KBM-7 (cell line): ENCODE measurements at regions not wholly inside any gene's neighbourhood (a gene's known extent, or its start where the extent isn't known, plus 50 kb on each side); places are given as distances from the start of the nearest gene placed in this dataset.
A peak's percentile ranks its signal among the peaks of the same experiment; 100 is the strongest.
"Not testable (repeated sequence)": the region's sequence is repeated elsewhere in the genome, so short reads cannot be mapped to it uniquely, and the experiment has no call there.

Experiments used
- DNase-seq: peaks from one replicate; pipeline ENCODE4 v3.0.0-alpha.2; 2015
- in situ Hi-C: fragments of 300-500 bp; cut with MboI; formaldehyde crosslinking; loops from 2 replicates; pipeline ENCODE4 v1.14.3; 2020; ENCODE audit warnings: low sequenced_read_pairs, low pct_unique_long_range_greater_than_20kb, mixed read lengths

DNA sequence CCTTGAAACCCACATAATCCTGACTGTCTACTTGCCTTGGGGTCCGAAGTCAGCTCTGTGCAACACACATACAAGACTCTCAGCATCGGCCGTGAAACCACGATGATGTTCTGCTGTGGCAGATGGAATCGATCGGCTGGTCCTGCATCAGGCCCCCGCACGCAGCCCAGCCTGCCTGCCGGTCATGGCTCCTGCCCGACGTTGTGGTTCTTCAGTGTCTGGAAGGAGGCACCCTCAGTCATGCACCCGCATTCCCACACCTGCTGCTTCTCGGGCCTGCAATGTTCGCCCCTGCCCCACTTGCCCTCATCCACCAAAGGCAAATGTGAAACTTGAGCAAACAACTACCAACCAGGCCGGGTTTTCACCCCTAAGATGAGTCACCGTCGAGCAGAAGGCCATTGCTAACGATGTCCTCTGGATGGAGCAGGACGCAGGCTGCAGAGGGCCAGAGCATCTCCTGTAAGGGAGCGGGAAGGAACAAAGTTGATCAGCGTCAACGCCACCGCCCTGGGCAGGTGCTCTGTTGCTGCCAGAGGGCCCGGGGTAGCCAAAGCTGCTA is 128.9 kb upstream of the PDE10A start:
- DNase-seq = no peak
- in situ Hi-C loops = no loop called here

DNA sequence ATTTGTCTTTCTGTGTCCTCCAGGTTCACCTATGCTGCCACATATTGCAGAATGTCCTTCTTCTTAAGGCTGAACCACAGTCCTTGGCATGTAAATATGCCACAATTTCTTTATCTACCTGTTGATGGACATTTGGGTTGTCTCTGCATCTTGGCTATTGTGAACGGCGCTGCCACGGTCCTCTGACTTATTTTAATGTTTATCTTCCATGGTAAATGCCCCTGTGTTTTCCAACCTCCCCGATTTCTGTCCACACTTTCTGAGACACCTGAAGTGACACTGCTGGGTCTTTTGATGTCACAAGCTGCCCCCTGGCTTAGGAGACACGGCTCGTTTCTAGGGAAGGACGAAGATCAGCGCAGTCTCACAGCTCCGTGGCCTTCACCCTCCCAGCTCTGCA is 128.3 kb upstream of the PDE10A start:
- in situ Hi-C loops = no loop called here
- no peak for DNase-seq

DNA sequence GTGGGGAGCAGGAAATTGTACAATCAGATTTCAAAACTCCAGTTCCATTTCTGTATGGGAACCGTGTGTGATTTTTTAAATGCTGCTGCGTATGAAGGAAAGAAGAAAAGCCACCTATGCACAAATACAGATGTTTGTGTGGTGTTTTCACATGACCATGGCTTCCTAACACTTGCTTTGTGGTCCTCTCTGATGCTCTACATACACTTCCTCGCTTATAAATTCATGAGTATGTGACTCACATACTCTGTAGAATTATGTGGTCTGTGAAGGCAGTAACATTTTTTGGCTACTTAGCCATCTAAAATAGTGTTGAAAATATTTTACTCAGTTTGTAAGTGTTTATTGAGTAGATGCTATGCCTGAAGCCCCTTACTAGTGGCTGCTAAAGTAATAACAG is 119.8 kb upstream of the PDE10A start:
- in situ Hi-C loops = no loop called here
- no peak for DNase-seq

DNA sequence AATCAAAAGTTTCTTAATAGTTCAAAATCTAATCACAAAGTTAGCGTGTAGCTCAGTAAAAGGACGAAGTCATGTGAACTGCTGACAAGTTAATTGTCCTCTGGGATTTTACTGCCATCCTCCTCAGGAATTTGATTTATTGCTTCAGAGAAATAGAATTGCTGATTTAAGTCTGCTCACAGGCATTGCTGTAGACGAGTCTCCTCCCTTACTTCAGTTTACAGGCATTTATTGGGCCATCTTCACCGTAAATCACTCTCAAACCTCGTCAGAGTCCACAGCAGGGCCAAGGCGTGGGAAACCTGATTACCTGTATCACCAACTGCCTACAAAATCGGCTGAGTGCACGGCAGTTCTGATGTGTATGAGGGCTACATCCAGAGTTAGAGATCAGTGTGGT is 119.1 kb upstream of the PDE10A start:
- in situ Hi-C loops = no loop called here
- no peak for DNase-seq

DNA sequence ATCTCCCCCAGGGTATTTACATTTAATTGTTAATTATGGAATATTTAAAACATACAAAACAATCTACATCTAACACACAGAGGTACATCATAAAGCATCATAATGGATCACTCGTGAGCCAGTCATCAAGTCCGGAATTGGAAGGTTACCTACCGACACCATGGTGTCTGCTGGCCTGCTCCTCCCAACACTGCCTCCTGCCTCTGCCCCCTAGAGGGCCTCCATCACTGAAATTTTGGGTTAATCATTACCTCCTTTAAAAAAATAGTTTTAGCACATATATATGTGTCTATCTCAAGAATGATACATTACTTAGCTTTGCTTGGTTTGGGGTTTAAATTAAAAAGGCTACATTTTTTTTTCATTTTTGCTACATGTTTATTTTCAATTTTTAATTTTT is 114.6 kb upstream of the PDE10A start:
- in situ Hi-C loops = no loop called here
- DNase-seq = no peak

DNA sequence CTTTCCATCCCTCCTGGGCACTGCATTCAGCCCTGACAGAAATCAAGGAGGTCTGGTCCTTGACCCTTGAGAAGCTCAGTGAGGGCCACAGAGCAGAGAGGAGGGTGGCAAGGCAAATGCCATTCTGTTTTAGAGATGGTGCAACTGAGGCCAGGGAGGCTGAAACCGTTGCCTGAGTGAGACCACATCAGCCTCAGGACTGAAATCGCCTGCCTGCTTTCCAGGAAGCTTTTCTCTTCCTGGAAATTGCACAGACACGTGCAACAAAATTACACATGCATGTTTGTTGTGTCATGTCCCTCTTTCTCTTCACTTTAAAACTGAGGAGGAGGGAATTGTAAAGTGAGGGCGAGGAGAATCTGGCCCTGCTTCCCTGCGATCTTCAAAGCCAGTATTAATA is 113.7 kb upstream of the PDE10A start:
- no peak for DNase-seq
- in situ Hi-C loops = no loop called here

DNA sequence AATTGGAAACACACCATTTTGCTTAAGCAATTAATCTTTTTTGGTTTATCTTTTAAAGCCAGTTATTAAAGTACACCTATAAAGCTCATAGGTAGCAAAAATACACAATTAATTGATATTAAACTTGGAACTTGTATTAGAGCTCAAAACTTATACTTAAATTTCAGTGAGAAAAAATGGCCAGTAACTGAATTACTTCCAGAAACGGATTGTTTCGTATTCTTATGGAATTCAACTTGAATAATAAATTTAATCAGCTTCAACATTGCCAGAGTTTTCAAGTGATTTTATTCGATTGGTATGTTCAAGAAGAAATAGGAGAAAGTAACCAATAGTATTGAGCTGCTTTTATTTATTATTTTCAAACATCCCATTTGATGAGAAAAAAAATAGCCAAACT is 112.7 kb upstream of the PDE10A start:
- in situ Hi-C loops = no loop called here
- DNase-seq = no peak

DNA sequence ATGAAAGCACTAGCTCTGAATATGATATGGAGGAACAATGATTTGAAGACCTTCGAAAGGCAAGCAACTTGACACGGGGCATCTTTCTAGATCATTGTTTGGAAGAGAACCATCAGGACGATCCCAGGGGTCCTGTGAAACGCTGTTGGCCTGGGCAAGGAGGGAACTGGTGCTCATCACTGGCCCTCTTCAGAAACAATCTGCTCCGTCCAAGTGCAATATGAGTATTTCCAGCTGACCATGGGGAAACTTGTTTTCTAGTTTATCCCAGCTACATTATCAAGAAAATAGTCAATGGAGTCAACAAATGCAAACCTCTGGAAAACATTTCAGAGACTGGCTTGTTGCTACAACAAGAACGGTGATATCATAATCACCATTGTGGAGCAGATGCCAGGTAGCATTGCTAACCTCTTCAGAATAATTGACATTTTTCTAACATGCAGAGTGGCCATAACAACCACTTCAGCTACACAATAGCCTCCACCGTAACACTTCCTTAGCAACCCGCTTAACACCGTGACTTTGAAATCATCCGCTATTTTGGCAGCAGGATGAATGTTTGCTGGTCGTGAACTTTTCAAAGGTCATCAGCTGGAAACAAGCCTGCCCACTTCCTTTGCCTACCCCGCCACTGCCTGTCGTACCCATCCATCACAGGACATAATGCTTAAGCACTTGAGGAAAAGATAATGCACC is 112.0 kb upstream of the PDE10A start:
- in situ Hi-C loops = no loop called here
- DNase-seq = peak; percentile 3

DNA sequence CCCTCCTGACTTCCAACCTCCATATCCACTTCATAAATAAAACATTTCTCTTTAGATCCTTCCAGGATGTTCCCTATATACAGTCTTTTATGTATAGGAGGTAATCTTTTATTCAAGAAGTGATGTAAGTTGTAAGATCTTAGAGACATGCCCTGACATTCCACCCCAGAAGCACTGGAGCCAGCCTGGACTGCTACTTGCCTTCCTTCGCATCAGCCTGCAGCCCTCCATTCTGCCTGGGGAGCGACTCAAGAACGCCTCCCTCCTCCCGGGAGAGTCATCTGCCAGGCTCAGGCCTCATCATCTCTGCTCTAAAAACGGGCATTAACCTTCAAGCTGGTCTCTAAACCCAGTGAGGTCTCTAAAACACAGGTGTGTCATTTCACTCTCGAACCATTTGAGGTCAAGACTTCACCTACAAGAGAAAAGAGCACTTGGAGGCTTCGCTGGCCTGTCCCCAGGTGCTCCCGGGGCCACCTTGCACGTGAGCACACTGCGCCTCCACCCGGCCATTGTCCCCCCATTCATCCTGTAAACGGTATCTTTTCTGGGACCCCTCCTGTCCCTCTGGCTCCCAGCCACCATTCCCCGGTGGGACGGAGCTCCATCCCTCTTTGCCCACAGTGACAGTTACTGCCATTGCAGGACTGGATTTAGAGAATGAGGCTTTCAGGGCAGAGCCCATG is 107.5 kb upstream of the PDE10A start:
- in situ Hi-C loops = no loop called here
- DNase-seq = no peak

DNA sequence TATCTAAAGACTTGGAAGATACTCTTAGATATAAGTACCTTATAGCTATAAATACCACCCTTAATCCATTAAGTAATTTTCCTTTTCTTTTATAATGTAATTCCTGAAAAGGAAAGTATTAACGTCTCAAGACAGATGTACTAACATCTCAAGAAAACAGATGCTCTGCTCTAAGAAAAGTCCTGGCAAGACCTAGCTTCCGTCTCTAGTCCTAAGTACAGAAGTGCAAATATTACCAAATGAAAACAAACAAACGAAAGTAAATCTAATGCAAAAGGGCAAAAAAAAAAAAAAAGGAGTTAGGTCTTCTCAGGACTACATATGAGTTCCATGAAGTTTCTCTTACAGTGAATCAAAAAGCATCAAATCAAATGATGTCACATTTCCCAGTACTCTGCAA is 106.8 kb upstream of the PDE10A start:
- in situ Hi-C loops = no loop called here

DNA sequence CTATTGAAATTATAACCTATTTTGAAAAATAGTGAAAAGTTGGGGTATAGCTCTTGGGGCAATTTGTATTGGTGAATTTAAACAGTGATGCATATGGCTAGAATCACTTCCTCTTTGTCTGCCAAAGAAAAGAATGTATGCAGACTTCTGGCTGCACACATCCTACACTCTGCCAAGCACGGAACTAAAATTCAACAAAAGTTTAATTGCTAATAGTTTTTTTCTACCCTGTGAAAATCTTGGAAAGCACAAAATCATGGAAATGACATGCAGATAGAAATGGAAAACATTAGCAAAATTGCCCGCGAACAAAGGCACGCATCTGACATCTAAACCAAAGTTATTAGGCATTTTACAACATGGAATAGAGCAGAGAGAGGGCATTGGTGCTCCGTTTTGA is 106.4 kb upstream of the PDE10A start:
- no peak for DNase-seq
- in situ Hi-C loops = no loop called here

More for the DNA sequence above, 106.8 kb upstream of the PDE10A start:
- no peak for DNase-seq

DNA sequence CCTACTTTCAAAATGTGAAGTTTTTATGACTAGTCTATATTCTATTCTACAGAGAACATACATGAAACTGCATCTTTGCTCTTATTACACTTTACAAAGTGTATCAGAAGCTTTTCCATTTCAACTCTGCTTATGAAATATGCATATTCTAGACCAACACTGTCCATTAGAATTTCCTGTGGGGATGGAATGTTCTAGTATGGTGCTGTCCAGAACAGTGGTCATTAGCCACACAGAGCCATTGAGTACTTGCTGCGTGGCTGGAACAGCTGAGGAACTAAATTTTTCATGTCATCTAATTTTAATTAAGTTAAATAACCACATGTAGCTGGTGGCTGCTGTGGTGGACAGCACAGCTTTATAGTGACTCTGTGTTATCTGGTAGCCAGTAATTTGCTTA is 105.9 kb upstream of the PDE10A start:
- in situ Hi-C loops = no loop called here
- DNase-seq = no peak

DNA sequence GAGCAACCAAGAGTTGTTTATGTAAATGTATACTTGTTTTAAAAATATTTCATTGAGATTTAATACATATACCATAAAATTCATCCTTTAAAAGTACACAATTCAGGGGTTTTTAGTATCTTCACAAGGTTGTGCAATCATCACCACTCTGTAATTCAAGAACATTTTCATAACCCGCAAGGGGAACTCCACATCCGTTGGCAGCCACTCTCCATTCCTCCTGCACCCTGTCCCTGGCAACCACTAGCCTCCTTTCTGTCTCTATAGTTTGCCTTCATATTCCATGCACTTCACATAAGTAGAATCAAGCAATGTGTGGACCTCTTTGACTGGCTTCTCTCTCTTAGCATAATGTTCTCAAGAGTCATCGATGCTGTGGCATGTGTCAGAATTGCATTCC is 104.2 kb upstream of the PDE10A start:
- DNase-seq = no peak
- in situ Hi-C loops = no loop called here

DNA sequence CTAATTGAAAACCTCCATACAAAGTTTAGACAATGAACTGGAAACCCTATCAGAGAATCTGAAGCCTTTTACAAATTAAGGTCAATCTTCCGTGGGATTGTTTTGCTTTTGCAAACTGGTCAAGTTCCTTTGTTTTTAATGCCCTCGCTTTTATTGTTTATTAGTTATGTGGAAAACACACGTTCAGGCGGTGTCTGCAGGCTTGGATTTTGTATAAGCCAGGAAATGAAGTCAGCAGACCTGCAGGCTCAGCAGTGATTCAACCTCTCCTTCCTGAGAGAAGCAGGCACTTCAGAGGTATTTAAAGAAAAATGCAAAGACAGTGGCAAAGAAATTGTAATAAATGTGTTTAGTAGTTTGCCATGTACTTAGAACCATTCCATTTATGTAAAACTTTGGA is 103.4 kb upstream of the PDE10A start:
- no peak for DNase-seq
- in situ Hi-C loops = no loop called here

DNA sequence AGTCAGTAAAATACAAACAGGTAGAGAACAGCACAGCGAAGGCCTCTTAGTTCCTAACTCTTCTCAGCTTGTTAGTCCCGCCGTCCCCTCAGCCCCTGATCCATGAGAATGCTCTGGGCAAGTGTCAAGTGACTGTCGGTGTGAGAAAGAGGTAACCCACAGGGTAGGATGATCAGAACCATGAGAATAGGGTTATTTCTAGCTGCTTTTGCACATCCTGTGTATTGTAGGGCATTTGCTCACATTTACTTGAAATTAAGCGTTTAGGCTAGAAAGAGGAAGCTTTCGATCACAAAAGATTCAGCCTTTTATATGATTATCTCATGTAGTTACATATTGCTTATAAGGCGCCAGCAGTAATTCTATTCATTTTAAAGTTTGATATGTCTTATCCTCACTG is 103.0 kb upstream of the PDE10A start:
- in situ Hi-C loops = no loop called here
- no peak for DNase-seq

DNA sequence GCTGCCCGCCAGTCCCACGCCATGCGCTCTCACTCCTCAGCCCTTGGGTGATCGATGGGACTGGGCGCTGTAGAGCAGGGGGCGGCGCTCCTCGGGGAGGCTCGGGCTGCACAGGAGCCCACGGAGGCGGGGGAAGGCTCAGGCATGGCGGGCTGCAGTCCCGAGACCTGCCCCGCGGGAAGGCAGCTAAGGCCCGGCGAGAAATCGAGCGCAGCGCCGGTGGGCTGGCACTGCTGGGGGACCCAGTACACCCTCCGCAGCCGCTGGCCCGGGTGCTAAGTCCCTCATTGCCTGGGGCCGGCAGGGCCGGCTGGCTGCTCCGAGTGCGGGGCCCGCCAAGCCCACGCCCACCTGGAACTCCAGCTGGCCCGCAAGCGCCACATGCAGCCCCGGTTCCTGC is 102.2 kb upstream of the PDE10A start:
- in situ Hi-C loops, DNase-seq: not testable (repeated sequence)

DNA sequence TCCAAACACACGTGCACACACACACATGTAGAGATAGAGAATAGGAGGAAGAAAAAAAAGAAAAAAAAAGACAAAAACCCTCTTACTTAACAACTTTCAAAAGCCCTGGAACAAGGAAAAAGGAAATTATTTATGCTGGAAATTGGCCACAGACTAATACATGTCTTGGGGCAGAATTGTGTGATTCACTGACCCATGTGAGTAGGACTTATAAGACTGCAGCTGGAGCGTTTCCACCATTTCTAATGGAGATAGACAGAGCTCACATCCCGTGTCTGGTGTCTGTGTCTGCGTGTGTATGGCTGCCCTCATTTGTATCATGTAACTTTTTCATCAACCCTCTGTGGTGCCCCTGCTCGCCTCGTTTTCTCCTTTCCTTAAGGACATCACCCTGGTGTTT is 99.8 kb upstream of the PDE10A start:
- DNase-seq = no peak
- in situ Hi-C loops = no loop called here

DNA sequence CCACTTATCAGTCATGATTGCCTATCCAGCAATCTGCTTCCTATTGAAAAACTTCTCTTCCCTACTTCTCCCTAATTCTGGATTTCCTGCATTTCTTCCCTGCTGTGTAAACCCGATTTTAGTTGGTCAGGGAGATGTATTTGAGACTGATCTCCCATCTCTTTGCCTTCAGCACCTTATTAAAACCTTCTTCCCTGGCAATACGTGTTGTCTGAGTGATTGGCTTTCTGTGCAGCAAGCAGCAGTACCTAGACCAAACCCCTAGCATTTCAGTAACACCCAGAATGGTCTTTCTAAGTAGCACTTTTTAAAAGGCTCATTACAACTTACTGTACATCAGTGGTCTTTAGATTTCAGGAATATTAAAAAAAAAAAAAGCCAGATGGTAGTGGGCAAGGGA is 99.1 kb upstream of the PDE10A start:
- DNase-seq = no peak
- in situ Hi-C loops = no loop called here

DNA sequence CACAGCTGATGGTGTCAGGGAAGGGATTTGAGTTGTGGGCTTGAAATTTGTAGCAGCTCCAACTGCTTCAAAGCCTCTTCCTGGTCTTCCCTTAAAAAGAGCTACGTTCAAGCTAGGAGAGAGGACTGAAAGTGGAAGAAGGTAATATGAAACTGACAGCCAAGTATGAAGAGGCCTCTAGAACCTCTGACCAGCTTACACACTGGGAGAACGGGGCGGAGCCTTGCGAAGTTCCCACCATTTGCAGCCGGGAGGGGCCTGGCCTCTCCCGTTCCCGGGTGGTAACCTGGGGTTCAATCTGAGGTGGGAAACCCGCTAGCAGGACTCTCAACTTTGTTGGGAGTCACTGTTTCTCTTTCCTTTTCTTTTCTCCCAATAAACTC is 97.8 kb upstream of the PDE10A start:
- DNase-seq = no peak
- in situ Hi-C loops = no loop called here

DNA sequence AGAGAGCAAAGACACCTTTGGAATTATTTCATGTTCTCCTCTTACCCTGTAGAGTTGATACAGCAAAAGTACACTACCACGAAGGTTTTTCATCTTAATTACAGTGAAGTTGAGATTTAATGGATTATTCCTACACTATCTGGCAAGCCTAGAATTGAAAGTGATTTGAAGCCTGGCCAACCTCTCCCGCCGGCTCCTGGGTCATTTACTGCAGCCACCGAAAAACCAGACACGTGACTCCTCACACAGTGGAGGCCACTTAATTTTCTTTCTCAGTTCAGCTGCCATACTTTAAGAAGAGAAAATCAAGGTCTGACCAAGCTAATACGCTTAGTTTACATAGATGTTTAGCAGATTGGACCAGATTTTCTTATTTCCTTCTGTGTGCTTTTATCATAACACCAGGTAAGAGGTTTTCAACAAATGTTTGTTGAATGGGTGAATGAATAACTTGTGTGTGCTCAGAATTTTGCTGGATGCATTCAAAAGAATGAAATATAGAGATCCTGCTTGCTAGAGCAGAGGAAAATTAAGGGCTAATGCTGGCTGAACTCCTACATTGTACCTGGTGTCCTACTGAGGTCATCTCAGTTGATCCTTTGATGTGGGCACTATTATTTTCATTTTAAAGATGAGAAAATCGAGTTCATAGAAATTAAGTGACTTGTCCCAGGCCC is 97.2 kb upstream of the PDE10A start:
- in situ Hi-C loops = no loop called here
- no peak for DNase-seq
